ENCODE measurements at regions not wholly inside any gene's neighbourhood (a gene's known extent, or its start where the extent isn't known, plus 50 kb on each side); places are given as distances from the start of the nearest gene placed in this dataset.

DNA sequence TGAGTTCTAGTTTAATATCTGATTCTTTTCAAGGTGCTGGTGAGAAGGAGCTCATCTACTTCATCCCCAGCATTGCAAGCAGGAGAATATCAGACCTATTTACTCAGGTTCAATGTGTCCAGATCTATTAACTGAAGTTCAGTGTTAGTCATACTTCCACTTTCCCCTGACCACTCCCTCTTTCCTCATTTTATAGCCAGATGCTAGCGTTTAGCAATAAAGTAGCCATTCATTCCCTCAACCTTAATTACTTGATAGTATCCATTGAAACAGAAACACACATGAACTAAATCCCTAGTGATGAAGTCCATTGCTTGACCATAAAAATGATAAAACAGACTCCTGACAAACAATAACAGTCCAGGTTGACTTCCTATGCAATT lies 60.0 kb downstream of the RPL22L1 start (continued):
- TF ChIP-seq, protein P1, sequence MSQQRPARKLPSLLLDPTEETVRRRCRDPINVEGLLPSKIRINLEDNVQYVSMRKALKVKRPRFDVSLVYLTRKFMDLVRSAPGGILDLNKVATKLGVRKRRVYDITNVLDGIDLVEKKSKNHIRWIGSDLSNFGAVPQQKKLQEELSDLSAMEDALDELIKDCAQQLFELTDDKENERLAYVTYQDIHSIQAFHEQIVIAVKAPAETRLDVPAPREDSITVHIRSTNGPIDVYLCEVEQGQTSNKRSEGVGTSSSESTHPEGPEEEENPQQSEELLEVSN (IDR thresholded peaks at IDR 0.05) = no peak
- no peak for TF ChIP-seq CTBP2 (IDR thresholded peaks at IDR 0.05; ENCODE audit: borderline replicate concordance, insufficient read depth, insufficient read length, low read length)
- TF ChIP-seq CREB1 (IDR thresholded peaks at IDR 0.05) = no peak
- TF ChIP-seq KDM4A (IDR thresholded peaks at IDR 0.05; ENCODE audit: low read depth, low read length, severe bottlenecking) = no peak
- TF ChIP-seq SP1 (IDR thresholded peaks at IDR 0.05; ENCODE audit: low read depth, low read length) = no peak
- no peak for TF ChIP-seq TCF12 (IDR thresholded peaks at IDR 0.05; ENCODE audit: low read depth, low read length)
- TF ChIP-seq ZNF274 (IDR thresholded peaks at IDR 0.05; ENCODE audit: borderline replicate concordance, extremely low read depth, low read length) = no peak
